NCI-H748 (cell line): ENCODE measurements at regions not wholly inside any gene's neighbourhood (a gene's known extent, or its start where the extent isn't known, plus 50 kb on each side); places are given as distances from the start of the nearest gene placed in this dataset.
A peak's percentile ranks its signal among the peaks of the same experiment; 100 is the strongest.
"Not testable (repeated sequence)": the region's sequence is repeated elsewhere in the genome, so short reads cannot be mapped to it uniquely, and the experiment has no call there.

ENCODE experiments used
- DNase-seq: peaks from one replicate; lab custom pipeline; 2025; ENCODE audit not compliant: unreplicated experiment; lab: John Stamatoyannopoulos, UW

DNA sequence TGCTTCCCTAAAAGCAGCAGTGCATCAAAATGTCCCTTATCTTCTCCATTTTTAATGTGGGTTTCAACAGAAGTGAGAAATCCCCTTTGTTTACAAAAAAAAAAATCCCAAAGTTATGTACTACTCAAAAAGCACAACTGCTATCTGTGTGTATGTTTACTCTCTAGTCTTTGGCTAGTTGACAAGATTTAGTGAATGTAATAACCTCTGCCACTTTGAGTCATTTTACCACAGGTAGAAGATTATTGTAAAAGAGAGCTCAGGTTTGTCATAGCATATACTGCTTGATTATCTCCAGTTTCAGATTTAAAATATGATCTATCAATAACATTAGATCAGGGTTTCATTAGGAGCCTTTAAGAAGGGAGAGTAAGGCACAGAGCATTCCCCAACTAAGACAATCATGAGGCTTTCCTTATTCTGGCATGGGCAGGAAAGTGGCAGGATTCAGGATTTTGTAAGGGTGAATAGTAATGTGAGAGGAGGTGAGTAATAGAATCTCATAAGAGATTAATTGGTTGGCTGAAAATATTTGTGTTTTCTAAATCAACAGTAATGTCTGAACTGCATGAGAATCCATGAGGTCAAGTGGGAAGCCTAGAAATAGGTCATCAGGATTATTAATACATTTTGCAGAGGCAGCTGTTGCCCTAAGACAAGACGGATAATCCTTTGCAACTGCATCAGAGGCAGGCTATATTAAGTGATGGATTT, 1780.3 kb upstream of the LRRTM1 start:
- DNase-seq, result no peak

DNA sequence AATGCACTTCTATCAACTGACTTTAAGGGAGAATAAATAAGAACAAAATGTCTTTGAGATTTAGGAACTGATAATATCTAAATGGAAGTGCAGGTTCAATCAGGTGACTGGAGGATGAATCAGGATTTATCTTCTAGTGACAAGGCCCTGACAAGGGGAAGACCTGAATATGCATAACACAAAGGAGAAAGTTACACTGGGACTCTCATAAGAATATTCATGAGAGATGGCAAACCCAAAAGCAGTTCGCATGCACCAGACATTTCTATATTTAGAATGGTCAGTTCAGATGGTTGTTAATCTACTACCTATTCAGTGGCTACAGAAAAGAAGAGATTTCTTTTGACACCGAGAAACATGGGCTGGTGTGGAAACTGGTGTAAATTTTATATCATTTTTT, 1771.3 kb upstream of the LRRTM1 start:
- DNase-seq, result no peak

DNA sequence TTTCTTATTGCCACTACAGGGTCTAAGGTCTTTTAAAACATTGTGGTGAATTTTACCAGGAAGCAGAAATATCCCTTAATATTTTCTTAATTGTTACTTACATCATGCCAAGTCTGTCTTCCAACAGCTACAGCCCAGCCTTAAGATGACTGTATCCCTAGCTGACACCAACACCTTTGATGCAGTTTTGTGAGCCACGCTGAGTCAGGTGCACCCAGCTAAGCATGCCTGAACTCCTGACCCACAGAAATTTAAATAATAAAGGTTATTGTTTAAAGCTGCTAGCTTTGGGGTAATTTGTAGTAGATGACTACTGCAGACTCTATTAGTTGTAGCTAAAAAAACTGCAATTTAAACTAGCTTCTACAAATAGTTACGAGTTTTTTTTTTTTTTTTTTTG, 1757.9 kb upstream of the LRRTM1 start:
- DNase-seq, result no peak

DNA sequence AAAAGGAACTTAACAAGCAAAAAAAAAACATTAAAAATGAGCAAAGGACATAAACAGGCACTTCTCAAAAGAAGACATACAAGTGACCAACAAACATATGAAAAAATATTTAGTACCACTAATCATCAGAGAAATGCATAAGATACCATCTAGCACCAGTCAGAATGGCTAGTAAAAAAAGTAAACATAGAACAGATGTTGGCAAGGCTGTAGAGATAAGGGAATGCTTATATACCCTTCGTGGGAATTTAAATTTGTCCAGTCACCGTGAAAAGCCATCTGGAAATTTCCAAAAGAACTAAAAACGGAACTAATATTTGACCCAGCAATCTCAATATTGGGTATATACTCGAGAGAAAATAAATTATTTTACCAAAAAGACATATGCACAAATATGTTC, 1751.3 kb upstream of the LRRTM1 start:
- no peak for DNase-seq

DNA sequence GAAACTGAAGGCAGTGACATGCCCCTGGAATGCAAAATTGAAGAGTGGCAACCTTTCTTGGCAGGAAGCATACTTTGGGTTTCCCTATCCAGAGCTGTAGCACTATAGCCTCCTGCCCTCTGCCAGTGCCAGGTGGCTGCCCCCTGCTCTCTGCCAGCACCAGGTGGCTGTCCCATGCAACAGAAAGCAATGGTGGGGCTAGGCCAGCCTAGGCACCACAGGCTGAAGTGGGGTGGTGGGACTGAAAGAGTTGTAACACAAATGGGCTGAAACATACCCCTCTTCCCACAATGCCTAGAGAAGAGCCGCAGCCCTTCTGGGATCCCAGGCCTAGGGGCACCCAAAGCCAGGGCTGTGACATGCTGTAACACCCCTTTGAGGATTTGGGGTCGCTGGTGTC, 1739.3 kb upstream of the LRRTM1 start:
- no peak for DNase-seq

DNA sequence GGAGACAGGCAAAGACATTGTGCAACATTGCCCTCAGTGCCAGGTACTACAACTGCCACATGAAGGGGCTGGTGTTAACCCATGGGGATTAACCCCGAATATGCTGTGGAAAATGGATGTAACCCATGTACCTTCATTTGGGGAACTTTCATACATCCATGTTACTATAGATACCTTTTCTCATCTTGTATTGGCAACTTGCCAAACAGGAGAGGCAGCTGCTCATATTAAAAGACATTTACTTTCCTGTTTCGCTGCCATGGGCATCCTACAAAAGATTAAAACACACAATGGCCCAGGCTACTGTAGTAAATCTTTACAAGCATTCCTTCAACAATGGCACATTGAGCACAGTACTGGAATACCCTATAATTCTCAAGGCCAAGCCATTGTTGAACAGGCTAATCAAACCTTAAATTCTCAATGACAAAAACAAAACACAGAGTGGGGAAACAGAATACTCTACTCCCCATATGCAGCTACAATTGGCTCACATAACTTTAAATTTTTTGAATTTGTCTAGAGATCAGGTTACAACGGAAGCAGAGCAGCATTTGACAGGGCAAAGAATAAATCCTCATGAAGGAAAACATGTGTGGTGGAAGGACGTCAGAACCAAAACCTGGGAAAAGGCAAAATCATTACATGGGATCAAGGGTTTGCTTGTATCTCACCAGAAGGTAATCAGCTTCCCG, 1723.5 kb upstream of the LRRTM1 start:
- peak; percentile 96 for DNase-seq

DNA sequence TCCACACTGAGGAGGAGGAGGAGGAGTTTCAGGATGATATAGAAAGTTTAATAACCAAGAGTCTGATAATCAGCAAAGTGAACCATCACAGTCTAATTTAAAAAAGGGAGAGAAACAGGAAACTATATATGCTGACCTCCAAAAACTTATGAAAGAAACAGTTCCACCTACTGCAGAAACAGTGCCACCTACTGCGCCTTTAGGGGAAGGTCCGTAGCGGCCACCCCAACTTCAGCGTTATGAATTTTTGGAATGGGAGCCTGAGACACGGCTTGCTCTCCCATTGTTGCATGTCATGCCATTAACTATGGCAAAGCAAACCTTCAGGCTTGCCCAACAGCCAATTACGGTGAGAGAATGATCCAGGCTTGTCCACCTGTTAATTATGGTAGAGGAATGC, 1719.2 kb upstream of the LRRTM1 start:
- DNase-seq, result no peak

DNA sequence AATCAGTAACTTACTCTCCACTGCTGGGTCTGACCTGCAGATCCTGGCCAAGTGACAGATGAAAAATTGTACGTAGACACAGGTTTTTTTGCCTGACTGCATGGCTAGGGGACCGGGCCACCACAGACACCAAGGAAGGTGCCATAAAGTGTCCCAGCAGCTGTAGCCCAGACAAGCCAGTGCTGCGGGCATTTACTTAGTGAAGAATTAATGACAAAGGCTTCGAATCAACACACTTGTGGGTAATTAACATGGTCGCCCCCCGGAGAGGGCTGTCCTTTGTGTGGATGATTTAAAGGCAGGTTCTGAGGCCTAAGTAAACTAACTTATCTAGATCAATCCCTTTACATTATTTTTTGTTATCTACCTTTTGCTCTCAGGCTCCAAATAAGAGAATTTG, 1709.1 kb upstream of the LRRTM1 start:
- peak; percentile 89 for DNase-seq

DNA sequence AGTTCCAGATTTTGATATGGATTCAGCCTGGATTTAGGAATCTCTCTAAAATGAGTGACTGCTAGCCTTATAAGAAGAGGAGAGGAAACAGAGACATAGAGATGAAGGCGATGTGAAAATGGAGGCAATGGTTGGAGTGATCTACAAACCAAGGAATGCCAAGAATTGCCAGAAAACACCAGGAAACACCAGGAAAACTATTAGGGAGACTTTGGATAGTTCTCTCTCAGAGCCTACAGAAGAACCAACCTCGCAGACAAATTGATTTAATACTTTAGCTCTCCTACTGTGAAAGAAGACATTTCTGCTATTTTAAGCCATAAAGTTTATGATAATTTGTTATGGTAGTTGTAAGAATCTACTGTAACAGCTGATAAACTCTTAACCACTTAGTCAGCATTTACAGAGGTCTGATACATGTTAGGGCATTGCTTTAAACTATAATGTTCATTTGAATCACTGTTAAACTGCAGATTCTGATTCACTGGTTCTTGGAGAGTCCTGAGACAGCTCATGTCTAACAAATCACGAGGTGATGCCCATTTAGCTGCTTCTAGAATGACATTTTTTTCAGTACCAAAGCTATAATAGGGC, 1702.6 kb upstream of the LRRTM1 start:
- DNase-seq, result no peak

DNA sequence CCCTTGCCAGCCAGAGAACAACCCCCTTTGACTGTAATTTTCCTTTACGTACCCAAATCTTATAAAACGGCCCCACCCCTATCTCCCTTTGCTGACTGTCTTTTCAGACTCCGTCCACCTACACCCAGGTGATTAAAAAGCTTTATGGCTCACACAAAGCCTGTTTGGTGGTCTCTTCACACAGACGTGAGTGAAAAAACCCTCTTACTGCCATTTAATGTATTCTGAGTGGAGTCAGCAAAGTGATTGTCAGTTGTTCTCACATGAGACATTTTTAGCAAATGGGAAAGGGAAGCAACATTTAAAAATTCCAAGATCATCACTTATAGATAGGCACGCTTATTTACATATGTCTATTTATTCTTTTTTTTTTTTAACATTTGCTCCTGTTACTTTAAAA, 1701.3 kb upstream of the LRRTM1 start:
- not testable (repeated sequence) for DNase-seq

DNA sequence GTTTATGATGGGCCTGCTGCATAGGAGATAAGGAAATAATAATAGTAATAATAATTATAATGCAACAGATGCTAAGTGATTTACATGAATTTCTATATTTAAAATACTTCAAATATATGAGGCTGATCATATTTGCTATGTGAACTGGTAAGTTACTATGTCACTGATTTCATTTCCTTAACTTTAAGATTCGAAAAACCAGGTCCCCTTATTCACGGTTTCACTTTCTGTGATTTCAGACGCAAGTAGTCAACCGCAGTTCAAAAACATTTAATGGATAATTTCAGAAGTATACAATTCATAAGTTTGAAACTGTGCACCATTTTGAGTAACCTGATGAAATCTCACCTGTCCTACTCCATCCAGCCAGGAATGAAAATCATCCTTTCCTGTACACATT, 1697.1 kb upstream of the LRRTM1 start:
- no peak for DNase-seq

DNA sequence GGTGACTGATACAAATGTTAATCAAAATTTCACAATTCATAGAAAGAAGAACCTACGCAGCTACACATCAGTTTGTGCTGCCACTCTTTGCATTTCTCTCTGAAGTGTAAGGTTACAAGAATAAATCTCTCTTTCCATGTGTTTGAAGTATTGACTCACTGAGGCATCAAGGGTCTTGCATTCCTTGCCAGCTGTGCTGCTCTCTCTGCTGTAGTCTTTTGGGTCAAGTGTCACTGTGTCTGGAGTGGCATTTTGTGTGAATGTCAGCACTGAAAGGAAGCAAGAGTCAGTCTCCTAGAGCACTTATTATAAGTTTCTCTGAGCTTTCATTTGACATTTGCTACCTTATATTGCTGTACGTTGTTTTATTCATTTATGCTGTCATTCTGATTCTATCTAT, 1696.1 kb upstream of the LRRTM1 start:
- DNase-seq, result no peak

DNA sequence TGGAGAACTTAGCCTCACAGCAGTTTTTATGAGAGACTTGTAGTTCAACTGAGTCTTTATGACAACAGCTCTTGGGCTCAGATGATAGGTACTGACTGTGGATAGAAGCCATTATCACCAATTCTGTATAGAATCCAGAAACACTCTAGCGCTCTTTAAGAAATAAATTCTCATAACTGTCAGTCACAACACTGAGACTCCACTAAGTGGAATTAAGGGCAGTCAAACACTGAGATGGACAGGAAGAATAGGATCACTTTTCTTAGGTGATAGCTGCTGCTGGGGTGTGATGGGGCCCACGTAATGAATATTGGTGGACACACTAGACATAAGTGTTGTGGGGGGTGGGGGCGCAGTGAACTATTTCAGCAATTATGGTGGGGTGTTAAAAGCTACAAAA, 1691.8 kb upstream of the LRRTM1 start:
- no peak for DNase-seq

DNA sequence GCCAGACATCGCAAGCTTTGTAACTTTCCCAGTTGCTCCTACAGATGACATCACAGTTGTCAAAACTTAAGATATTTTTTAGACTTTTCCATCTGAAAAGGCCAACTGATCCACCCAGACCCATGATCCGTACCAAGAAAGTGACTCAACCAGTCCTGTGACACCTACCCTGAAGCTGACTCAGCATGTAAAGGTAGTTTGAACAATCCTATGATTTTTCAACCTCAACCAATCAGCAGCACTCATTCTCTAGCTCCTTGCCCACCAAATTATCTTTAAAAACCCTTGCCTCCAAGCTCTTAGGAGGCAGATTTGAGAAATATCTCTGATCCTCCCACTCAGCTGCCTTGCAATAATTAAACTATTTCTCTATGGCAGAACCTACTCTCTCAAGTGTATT, 1686.7 kb upstream of the LRRTM1 start:
- no peak for DNase-seq

DNA sequence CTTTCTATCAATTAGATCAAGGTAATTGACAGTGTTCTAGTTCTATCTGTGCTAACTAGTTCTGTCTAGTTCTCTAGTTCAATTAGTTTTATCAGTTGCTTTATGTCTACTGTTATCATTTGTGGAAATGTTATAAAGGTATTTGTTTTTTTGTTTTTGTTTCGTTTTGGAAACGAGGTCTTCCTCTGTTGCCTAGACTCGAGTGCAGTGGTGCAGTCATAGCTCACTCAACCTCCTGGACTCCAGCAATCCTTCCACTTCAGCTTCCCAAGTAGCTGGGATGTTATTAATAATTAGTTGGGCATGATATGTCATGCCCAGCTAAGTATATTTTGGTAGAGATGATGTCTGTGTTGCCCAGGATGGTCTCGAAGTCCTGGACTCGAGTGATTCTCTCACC, 1682.8 kb upstream of the LRRTM1 start:
- no peak for DNase-seq

DNA sequence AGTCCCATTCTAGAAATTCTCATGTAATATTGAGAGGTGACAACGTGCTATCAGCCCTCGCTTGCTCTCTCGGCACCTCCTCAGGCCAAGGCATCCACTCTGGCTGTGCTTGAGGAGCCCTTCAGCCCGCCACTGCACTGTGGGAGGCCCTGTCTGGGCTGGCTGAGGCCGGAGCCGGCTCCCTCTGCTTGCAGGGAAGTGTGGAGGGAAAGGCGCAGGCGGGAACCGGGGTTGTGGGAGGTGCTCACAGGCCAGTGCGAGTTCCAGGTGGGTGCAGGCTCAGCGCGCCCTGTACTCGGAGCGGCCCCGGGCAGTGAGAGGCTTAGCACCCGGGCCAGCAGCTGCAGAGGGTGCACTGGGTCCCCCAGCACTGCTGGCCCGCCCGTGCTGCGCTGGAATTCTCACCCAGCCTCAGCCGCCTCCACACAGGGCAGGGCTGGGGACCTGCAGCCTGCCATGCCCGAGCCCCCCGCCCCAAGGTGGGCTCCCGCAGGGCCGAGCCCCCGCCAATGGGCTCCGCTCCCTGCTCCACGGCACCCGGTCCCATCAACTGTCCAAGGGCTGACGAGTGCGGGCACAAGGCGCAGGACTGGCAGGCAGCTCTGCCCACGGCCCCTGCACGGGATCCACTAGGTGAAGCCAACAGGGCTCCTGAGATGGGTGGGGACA, 1680.6 kb upstream of the LRRTM1 start:
- no peak for DNase-seq

DNA sequence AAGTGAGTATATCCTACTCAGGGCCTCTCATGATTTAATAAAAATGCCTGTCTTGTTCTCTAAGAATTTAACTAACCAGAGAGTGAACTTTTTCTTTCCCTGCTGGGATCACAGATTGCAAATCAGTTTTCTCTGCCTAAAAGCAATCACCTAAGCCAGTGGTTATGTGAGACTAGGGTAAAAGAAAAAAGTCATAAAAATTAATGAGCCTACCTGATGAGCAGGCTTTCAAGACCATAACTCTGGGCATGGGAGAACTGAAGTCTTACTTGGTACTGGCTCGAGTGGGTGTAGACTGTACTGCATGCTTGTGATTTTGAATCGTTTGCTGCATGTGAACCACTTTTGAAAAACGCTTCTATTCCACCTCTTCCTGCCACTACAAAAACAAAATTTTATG, 1677.0 kb upstream of the LRRTM1 start:
- peak; percentile 30 for DNase-seq

DNA sequence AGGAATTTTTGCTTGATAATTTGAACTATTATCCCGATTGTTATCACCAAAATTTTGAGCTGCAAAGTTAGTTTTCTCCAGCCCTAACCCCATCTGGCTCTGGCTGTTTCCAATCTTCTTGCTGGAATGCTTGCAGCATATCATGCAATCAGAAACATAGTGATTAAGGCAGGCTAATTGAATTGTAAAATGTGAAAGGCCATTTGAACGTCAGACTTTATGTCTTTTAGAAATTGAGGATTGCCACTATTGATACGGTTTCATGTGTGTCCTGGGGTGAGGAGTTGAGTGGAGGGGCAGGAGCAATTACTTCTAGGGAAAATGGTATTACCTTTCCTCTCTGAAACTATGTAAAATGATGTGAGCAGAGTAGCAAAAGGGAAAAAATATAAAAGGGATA, 1674.5 kb upstream of the LRRTM1 start:
- DNase-seq, result no peak

DNA sequence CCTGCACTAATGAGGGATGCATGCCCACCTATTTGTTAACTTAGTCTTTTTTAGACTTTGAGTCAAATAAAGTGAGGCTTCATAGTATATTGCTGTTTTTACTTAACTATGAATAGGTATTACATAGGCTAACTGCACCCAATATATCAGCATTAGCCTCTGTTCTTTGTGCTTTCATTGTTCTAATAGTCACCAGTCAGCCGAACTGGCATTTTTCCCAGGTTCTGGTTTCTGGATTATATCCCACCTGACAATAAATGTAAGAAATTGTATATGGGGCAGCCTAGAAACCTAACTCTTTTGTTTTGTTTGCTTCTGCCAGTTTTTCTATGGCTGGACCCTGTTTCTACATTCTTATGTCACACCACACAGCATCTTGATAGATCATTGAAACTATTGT, 1672.4 kb upstream of the LRRTM1 start:
- no peak for DNase-seq

DNA sequence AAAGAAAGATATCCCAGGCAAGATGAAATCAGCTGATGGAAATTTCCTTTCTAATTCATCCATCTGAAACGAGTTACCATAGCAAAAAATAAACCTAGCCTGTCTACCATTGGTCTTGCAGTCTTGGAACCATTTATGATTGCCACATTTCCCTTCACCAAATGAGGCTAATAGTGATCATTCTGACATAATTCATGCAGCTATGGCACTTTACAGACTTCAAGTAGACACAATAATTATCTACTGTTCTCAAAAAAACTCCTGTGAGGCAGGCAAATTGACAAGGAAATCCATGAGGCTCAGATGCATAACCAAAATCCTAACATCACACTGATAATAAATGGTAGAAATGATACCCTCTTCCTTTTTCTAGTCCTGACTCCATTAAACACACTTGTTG, 1669.7 kb upstream of the LRRTM1 start:
- DNase-seq, result no peak

DNA sequence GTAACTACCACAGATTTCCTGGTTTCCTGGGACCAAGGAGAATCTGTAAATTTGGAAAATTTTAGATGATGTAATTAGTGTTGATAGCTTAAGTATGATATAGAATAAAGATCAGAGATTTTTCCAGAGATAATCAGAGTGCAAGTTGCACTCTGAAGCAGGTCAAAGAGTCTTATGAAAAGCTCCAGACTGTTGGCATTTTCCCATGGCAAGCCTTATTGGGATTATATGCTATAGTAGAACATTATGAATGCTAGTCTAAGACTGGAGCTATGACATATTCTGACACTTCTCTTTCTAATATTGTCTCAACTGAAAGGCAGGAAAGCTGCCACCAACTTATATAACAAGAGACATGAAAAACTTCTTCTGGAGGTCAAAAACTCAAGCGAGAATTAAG, 1638.3 kb upstream of the LRRTM1 start:
- DNase-seq, result no peak

DNA sequence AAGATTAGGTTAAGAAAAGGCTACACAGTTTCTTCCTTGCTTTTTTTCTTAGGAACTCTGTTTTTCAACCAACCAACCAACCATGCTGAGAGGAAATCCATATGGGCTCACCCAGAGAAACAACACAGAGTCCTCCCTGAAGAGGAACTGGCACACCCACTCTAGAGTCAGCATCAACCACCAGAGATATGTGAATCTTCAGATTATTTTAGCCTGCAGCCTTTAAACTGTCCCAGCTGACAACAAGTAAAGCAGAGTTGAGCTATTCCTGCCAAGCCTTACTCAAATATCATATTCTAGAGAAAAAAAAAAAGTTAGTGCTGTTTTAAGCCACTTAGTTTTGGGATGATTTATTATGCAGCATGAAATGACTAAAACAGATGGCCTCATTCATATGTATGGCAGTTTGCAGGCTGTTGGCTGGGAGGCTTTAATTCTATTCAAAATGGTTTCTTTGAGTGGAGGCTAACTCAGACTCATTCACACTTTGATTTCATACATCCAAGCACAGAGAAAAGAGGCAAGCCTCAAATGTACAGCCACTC, 1637.7 kb upstream of the LRRTM1 start:
- DNase-seq, result no peak
